Neutrophil (primary cell): ENCODE measurements at regions not wholly inside any gene's neighbourhood (a gene's known extent, or its start where the extent isn't known, plus 50 kb on each side); places are given as distances from the start of the nearest gene placed in this dataset.

Experiments used
- H3K27ac ChIP-seq: fragments of 200-600 bp; sonication (generic); 2 replicates; pipeline ENCODE4 v1.5.1; 2016; ENCODE audit warnings: mild to moderate bottlenecking, moderate library complexity
- H3K27me3 ChIP-seq: fragments of 200-600 bp; sonication (generic); 2 replicates; pipeline ENCODE4 v1.6.0; 2016; ENCODE audit warnings: mild to moderate bottlenecking
- H3K36me3 ChIP-seq: fragments of 200-600 bp; sonication (generic); 2 replicates; pipeline ENCODE4 v1.5.1; 2017
- H3K4me1 ChIP-seq, 2 experiments: fragments of 200-600 bp in 1 of 2; sonication (generic) in 1 of 2; 1 replicate in 1 of 2; 2 replicates in 1 of 2; pipeline versions ENCODE4 v1.5.1 to v1.6.1; 2013 to 2016; ENCODE audit warnings: low read depth in 1 of 2, low read length in 1 of 2, mild to moderate bottlenecking in 1 of 2, moderate library complexity in 1 of 2; ENCODE audit not compliant: control insufficient read depth in 1 of 2, insufficient read depth in 1 of 2
- H3K4me3 ChIP-seq, 2 experiments: fragments of 200-600 bp in 1 of 2; sonication (generic) in 1 of 2; 1 replicate in 1 of 2; 2 replicates in 1 of 2; pipeline ENCODE4 v1.5.1; 2013 to 2016; ENCODE audit warnings: low read depth in 1 of 2, low read length in 1 of 2, mild to moderate bottlenecking in 1 of 2, moderate library complexity in 1 of 2
- H3K9me3 ChIP-seq: fragments of 200-600 bp; sonication (generic); 2 replicates; pipeline ENCODE4 v1.5.1; 2016
- CTCF ChIP-seq: fragments of 200-600 bp; sonication (generic); IDR thresholded peaks from 2 replicates; pipeline ENCODE4 v1.5.1; 2016; ENCODE audit warnings: antibody characterized with exemption

DNA sequence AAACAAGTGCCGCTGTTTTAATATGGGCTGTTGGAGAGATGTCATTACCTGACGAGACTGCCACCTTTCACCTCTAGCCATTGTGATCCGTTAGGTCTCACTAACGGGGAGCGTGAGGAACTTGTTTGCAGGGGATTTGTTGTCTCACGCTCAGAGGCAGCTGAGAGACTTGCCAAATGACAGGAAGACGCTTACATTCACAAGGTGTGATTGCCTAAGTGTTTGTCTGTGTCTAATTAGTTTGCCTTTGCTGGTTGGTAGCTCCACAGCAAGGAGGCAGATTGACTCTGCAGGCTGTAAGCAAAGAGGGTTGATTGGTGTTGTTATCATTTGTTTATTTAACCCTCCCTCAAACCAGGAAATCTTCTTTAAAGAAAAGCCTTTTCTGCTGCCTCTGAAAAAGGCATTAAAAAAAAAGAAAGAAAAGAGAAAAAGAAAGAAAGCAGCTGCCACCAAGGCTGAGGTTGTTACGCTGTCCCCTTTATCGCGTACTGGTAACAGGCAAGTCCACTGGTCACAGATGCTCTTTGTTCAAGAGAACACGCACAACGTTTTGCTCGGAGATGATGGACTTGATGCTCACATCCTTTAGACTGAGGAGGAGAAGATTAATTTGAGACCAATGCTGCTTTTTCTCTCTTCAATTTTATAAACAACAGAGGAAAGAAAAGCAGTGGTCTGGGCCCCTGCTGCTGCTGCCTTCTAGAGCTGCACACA lies 203.9 kb downstream of the ZNF326 start:
- Histone ChIP-seq H3K36me3 (no peaks in the 10 kb centered on the region), H3K27ac (no peak overlapping the region), H3K27me3 (no peaks in the 10 kb centered on the region), H3K4me3 (no peak overlapping the region), H3K9me3 (no peaks in the 10 kb centered on the region), H3K4me1 (no peaks in the 10 kb centered on the region)
- TF ChIP-seq CTCF, result no peak

- no peak overlapping the region for H3K27ac ChIP-seq
- H3K36me3 ChIP-seq, result no peaks in the 10 kb centered on the region
- no peaks in the 10 kb centered on the region for H3K27me3 ChIP-seq
- H3K4me3 ChIP-seq, result no peak overlapping the region
- no peaks in the 10 kb centered on the region for H3K4me1 ChIP-seq
- no peak for TF ChIP-seq CTCF
- H3K9me3 ChIP-seq, result no peaks in the 10 kb centered on the region
Observed at GRCh38 chr1:90193116-90193515, 198.2 kb downstream of the ZNF326 start.

GRCh38 chr1:90192408-90192807 lies 197.5 kb downstream of the ZNF326 start:
- Histone ChIP-seq H3K4me1 (no peaks in the 10 kb centered on the region), H3K27me3 (no peaks in the 10 kb centered on the region), H3K36me3 (no peaks in the 10 kb centered on the region), H3K9me3 (no peaks in the 10 kb centered on the region), H3K4me3 (no peak overlapping the region), H3K27ac (no peak overlapping the region)
- no peak for TF ChIP-seq CTCF

GRCh38 chr1:90190523-90190922 lies 195.6 kb downstream of the ZNF326 start:
- Histone ChIP-seq H3K4me1 (no peaks in the 10 kb centered on the region), H3K36me3 (no peaks in the 10 kb centered on the region), H3K27ac (no peak overlapping the region), H3K27me3 (no peaks in the 10 kb centered on the region), H3K4me3 (no peak overlapping the region), H3K9me3 (no peaks in the 10 kb centered on the region)
- TF ChIP-seq CTCF, result no peak

DNA sequence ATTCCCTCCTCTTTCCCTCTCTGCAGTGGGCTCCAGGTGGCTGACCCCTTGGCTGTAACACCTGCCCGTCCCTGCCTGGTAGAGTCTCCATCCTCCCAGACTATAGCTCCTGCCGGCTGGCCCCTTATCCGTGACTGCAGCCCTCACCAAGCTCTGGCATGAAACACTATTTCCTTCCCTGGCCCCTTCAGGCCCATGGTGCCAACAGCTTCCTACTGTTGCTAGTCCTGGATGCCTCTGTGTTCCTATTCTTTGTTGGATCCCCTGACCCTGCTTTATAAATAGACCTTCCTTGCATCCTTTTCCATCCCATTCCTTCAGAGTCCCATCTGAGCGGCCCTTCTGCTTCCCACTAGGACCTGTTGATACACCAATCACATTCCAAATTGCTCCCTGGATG lies 195.0 kb downstream of the ZNF326 start:
- Histone ChIP-seq H3K27me3 (no peaks in the 10 kb centered on the region), H3K27ac (no peak overlapping the region), H3K4me3 (no peak overlapping the region), H3K4me1 (no peaks in the 10 kb centered on the region), H3K36me3 (no peaks in the 10 kb centered on the region), H3K9me3 (no peaks in the 10 kb centered on the region)
- TF ChIP-seq CTCF, result no peak

DNA sequence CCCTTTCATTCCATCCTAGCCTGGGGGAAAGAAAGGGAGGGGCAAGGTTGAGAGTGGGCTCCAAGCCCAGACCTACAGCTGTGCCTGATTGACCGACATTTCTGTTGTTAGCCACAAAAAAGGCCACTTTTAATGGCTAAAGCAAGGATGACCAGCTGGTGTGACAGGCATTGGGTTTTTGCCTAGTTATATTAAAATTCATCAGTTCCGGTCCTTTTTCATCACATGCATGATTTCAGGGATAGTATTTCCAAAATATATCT lies 192.3 kb downstream of the ZNF326 start:
- TF ChIP-seq CTCF, result no peak
- Histone ChIP-seq H3K9me3 (no peaks in the 10 kb centered on the region), H3K27me3 (no peaks in the 10 kb centered on the region), H3K27ac (no peak overlapping the region), H3K4me1 (no peaks in the 10 kb centered on the region), H3K4me3 (no peak overlapping the region), H3K36me3 (no peaks in the 10 kb centered on the region)
